HCT116 (cell line): ENCODE measurements at regions not wholly inside any gene's neighbourhood (a gene's known extent, or its start where the extent isn't known, plus 50 kb on each side); places are given as distances from the start of the nearest gene placed in this dataset.

Source experiments
- ATF3 ChIP-seq: IDR thresholded peaks from 2 replicates; pipeline ENCODE4 v1.6.1; 2012
- CBX3 ChIP-seq: IDR thresholded peaks from 2 replicates; pipeline ENCODE4 v1.6.1; 2012; ENCODE audit warnings: low read depth
- CEBPB ChIP-seq: IDR thresholded peaks from 2 replicates; pipeline ENCODE4 v1.6.1; 2012; ENCODE audit warnings: low read depth
- CTCF ChIP-seq, 3 experiments: fragments of 200-600 bp in 1 of 3; sonication (generic) in 1 of 3; IDR thresholded peaks in 2 of 3; conservative IDR thresholded peaks in 1 of 3; 2 replicates each; pipeline ENCODE4 v1.5.1; 2012 to 2017; ENCODE audit warnings: low read depth in 2 of 3, low read length in 2 of 3, antibody characterized with exemption in 1 of 3, borderline replicate concordance in 1 of 3, control low read depth in 1 of 3, mild to moderate bottlenecking in 1 of 3, mixed read lengths in 1 of 3, mixed run types in 1 of 3, moderate library complexity in 1 of 3; ENCODE audit not compliant: insufficient read depth in 1 of 3
- EZH2 ChIP-seq: fragments of 200-600 bp; sonication (generic); IDR thresholded peaks from 2 replicates; pipeline ENCODE4 v1.6.1; 2017; ENCODE audit warnings: antibody characterized with exemption, mixed run types
- FOSL1 ChIP-seq: IDR thresholded peaks from 2 replicates; pipeline ENCODE4 v1.6.1; 2012; ENCODE audit warnings: low read depth
- POLR2A ChIP-seq: IDR thresholded peaks from 2 replicates; pipeline ENCODE4 v1.7.0; 2011; ENCODE audit warnings: borderline replicate concordance; ENCODE audit not compliant: insufficient read depth, insufficient read length; ENCODE audit errors: extremely low read depth
- POLR2AphosphoS5 ChIP-seq: IDR thresholded peaks from 2 replicates; pipeline ENCODE4 v1.6.1; 2011; ENCODE audit warnings: mild to moderate bottlenecking, low read depth, low read length, moderate library complexity
- RAD21 ChIP-seq: IDR thresholded peaks from 2 replicates; pipeline ENCODE4 v1.6.1; 2012; ENCODE audit warnings: low read depth, mild to moderate bottlenecking
- REST ChIP-seq: IDR thresholded peaks from 2 replicates; pipeline ENCODE4 v1.6.1; 2012; ENCODE audit warnings: low read depth
- SIN3A ChIP-seq: IDR thresholded peaks from 2 replicates; pipeline ENCODE4 v1.6.1; 2012; ENCODE audit warnings: low read depth
- SP1 ChIP-seq: IDR thresholded peaks from 2 replicates; pipeline ENCODE4 v1.6.1; 2012; ENCODE audit warnings: low read depth
- ZFX ChIP-seq: fragments of 450-650 bp; IDR thresholded peaks from 2 replicates; pipeline ENCODE4 v1.6.1; 2017

- TF ChIP-seq POLR2A (no peak), ZFX (no peak), FOSL1 (no peak), CTCF (IDR thresholded peaks at IDR 0.05 in 2 of 3, conservative IDR thresholded peaks at IDR 0.05 in 1 of 3; ENCODE audit: borderline replicate concordance in 1 of 3, insufficient read depth in 1 of 3, low read depth in 2 of 3, low read length in 2 of 3) (no peak), EZH2 (no peak), REST (no peak), POLR2AphosphoS5 (no peak), SIN3A (no peak), ATF3 (no peak), SP1 (no peak), CBX3 (no peak), CEBPB (no peak), RAD21 (no peak)
Observed at GRCh38 chr7:110534241-110534931, 556.5 kb upstream of the LRRN3 start.
